Transverse colon (tissue), 1 donor: ENCODE measurements at regions not wholly inside any gene's neighbourhood (a gene's known extent, or its start where the extent isn't known, plus 50 kb on each side); places are given as distances from the start of the nearest gene placed in this dataset.

Source experiments
- EP300 ChIP-seq: sonication (generic); formaldehyde crosslinking; IDR thresholded peaks from one replicate; pipeline ENCODE4 v1.6.1; 2017; ENCODE audit warnings: antibody characterized with exemption, low read depth
- POLR2A ChIP-seq: fragments of 450-650 bp; IDR thresholded peaks from one replicate; pipeline ENCODE4 v1.6.1; 2016; ENCODE audit warnings: antibody characterized with exemption, mild to moderate bottlenecking, moderate library complexity

GRCh38 chr3:176926688-176927087 lies 270.6 kb downstream of the TBL1XR1 start:
- TF ChIP-seq POLR2A: no peak
- TF ChIP-seq EP300: no peak
